ENCODE measurements at regions not wholly inside any gene's neighbourhood (a gene's known extent, or its start where the extent isn't known, plus 50 kb on each side); places are given as distances from the start of the nearest gene placed in this dataset.

GRCh38 chr13:76527041-76527440 lies 359.2 kb downstream of the KCTD12 start:
- TF ChIP-seq, protein P1, sequence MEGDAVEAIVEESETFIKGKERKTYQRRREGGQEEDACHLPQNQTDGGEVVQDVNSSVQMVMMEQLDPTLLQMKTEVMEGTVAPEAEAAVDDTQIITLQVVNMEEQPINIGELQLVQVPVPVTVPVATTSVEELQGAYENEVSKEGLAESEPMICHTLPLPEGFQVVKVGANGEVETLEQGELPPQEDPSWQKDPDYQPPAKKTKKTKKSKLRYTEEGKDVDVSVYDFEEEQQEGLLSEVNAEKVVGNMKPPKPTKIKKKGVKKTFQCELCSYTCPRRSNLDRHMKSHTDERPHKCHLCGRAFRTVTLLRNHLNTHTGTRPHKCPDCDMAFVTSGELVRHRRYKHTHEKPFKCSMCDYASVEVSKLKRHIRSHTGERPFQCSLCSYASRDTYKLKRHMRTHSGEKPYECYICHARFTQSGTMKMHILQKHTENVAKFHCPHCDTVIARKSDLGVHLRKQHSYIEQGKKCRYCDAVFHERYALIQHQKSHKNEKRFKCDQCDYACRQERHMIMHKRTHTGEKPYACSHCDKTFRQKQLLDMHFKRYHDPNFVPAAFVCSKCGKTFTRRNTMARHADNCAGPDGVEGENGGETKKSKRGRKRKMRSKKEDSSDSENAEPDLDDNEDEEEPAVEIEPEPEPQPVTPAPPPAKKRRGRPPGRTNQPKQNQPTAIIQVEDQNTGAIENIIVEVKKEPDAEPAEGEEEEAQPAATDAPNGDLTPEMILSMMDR (IDR thresholded peaks at IDR 0.05; ENCODE audit: low read depth, low read length): no peak
- TF ChIP-seq MAX (IDR thresholded peaks at IDR 0.05; ENCODE audit: low read depth, low read length): no peak
